ENCODE measurements at regions not wholly inside any gene's neighbourhood (a gene's known extent, or its start where the extent isn't known, plus 50 kb on each side); places are given as distances from the start of the nearest gene placed in this dataset.

DNA sequence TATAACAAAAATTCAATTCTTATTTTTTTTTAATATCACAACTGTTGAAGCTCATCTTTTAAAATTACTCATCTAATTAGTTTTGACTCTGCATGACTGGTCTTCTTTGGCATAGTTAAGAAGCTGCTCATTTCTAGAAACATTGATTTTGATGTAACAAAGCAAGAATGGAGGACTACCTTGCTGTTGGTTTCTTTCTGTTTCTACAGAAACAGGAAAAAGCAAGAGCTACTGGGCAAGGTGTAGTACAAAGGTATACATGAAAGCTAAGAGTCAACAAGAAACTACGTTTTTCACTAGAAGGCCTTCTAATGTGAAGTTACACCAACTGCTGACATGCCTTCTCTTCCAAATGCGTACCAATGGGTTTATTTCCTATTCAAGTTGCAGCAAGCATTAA, 90.6 kb upstream of the SYT4 start:
- TF ChIP-seq, protein P1, sequence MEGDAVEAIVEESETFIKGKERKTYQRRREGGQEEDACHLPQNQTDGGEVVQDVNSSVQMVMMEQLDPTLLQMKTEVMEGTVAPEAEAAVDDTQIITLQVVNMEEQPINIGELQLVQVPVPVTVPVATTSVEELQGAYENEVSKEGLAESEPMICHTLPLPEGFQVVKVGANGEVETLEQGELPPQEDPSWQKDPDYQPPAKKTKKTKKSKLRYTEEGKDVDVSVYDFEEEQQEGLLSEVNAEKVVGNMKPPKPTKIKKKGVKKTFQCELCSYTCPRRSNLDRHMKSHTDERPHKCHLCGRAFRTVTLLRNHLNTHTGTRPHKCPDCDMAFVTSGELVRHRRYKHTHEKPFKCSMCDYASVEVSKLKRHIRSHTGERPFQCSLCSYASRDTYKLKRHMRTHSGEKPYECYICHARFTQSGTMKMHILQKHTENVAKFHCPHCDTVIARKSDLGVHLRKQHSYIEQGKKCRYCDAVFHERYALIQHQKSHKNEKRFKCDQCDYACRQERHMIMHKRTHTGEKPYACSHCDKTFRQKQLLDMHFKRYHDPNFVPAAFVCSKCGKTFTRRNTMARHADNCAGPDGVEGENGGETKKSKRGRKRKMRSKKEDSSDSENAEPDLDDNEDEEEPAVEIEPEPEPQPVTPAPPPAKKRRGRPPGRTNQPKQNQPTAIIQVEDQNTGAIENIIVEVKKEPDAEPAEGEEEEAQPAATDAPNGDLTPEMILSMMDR (IDR thresholded peaks at IDR 0.05): no peak
- TF ChIP-seq EZH2phosphoT487 (IDR thresholded peaks at IDR 0.05) (no peak), EZH2 (IDR thresholded peaks at IDR 0.05) (no peak)

Data from neural progenitor cell (in vitro differentiated cells).